ENCODE measurements at regions not wholly inside any gene's neighbourhood (a gene's known extent, or its start where the extent isn't known, plus 50 kb on each side); places are given as distances from the start of the nearest gene placed in this dataset.

GRCh38 chr2:221241072-221241471 is 331.0 kb downstream of the EPHA4 start:
- TF ChIP-seq ZNF121 (CRISPR knock-in tag; IDR thresholded peaks at IDR 0.05) (no peak), CTCF (IDR thresholded peaks at IDR 0.05) (no peak), JUN (CRISPR knock-in tag; IDR thresholded peaks at IDR 0.05) (no peak), NFYB (CRISPR knock-in tag; conservative IDR thresholded peaks at IDR 0.05; ENCODE audit: low read depth) (no peak), ZBTB21 (CRISPR knock-in tag; IDR thresholded peaks at IDR 0.05; ENCODE audit: borderline replicate concordance) (no peak)

Measured in WTC11 (cell line).